Spinal cord (tissue), 9 donors: ENCODE measurements at regions not wholly inside any gene's neighbourhood (a gene's known extent, or its start where the extent isn't known, plus 50 kb on each side); places are given as distances from the start of the nearest gene placed in this dataset.

Source experiments
- DNase-seq, 6 donors: peaks; one replicate each; pipeline versions ENCODE4 v3.0.0 to v3.0.0-alpha.2; 2013 to 2015; ENCODE audit warnings: low spot score in 6 of 6, low read depth in 4 of 6
- H3K27ac ChIP-seq: one replicate; pipeline ENCODE4 v1.5.1; 2013; ENCODE audit warnings: low read depth, low read length, control low read depth
- H3K27me3 ChIP-seq: one replicate; pipeline ENCODE4 v1.6.1; 2013; ENCODE audit warnings: low read length; ENCODE audit not compliant: control insufficient read depth, insufficient read depth
- H3K36me3 ChIP-seq: one replicate; pipeline ENCODE4 v1.6.1; 2013; ENCODE audit warnings: low read length; ENCODE audit not compliant: control insufficient read depth, insufficient read depth
- H3K4me1 ChIP-seq: one replicate; pipeline ENCODE4 v1.6.1; 2013; ENCODE audit warnings: low read length; ENCODE audit not compliant: control insufficient read depth, insufficient read depth
- H3K4me3 ChIP-seq: one replicate; pipeline ENCODE4 v1.5.1; 2013; ENCODE audit warnings: low read depth, low read length, control low read depth
- H3K9me3 ChIP-seq: one replicate; pipeline ENCODE4 v1.6.1; 2013; ENCODE audit warnings: low read length; ENCODE audit not compliant: control insufficient read depth, insufficient read depth
- WGBS: methylation state at CpG from one replicate; pipeline ENCODE4 v1.1.5; 2013; ENCODE audit warnings: missing lambda C conversion rate; ENCODE audit not compliant: insufficient coverage; 5-methylcytosine and 5-hydroxymethylcytosine counted together
- donor health status: healthy.

DNA sequence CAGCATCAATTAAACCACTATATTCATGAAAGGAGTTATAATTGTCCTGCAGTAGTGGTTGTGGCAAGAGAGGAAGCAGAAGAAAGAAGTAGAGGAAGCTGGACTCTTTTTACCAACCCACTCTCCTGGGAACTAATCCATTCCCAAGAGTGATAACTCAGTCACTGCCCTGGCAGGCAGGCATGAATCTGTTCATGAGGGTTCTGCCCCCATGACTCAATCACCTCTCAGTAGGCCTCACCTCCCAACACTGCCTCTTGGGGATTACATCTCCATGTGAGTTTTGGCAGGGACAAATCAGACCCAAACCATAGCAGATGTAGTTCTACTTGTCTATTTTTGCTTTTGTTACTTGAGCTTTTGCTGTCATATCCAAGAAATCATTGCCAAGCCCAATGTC, 232.7 kb upstream of the MAP2 start:
- H3K27me3 ChIP-seq: no peaks in the 10 kb centered on the region
- H3K4me1 ChIP-seq: no peaks in the 10 kb centered on the region
- H3K9me3 ChIP-seq: no peaks in the 10 kb centered on the region
- no peak overlapping the region for H3K4me3 ChIP-seq
- no peaks in the 10 kb centered on the region for H3K36me3 ChIP-seq
- no peak for DNase-seq
- H3K27ac ChIP-seq: no peak overlapping the region

DNA sequence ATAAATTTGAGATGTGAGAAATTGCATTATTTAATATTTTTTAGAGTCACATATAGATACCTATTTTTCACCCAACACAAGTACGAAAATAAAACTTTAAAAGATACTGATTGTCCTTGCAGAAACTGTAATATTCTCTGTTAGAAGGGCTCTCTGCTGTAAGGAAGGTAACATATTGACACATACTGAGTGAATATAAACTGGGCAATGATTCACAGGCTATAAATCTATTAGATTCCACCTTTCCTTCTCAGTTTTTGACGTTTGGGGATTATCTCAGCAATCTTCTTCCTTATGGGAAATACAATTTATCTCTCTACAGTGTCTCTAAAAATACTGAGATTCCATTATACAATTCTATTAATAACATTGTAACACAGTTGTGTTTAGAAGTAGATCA, 229.1 kb upstream of the MAP2 start:
- DNase-seq: no peak
- no peaks in the 10 kb centered on the region for H3K36me3 ChIP-seq
- no peaks in the 10 kb centered on the region for H3K9me3 ChIP-seq
- no peak overlapping the region for H3K27ac ChIP-seq
- WGBS: no CpG with 5 or more reads among the region's 2 CpGs
- H3K27me3 ChIP-seq: no peaks in the 10 kb centered on the region
- H3K4me3 ChIP-seq: no peak overlapping the region
- H3K4me1 ChIP-seq: no peaks in the 10 kb centered on the region

DNA sequence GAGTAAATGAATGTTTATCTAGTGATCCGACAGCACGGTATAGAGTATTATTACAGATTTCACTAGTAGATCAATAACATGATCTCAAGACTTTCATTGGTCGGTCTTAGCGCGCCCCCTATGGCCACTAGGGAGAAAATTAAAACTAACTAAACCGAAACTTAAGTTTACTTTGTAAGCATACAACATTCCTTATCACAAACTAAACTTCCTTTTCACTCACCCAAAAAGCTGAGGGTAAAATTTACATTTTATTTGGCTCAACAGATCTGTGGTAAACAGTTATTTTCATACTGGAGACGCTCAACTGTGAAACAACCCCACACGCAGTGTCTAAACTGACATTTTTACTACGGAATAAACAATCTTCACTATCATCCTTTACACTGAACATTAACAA, 215.6 kb upstream of the MAP2 start:
- no peaks in the 10 kb centered on the region for H3K27me3 ChIP-seq
- H3K27ac ChIP-seq: no peak overlapping the region
- WGBS: 0% methylated on average over 1 of the region's 9 CpGs
- H3K4me1 ChIP-seq: no peaks in the 10 kb centered on the region
- DNase-seq: peak in 4 of 6 donors; percentile 1 to 46 (median 11)
- no peak overlapping the region for H3K4me3 ChIP-seq
- no peaks in the 10 kb centered on the region for H3K36me3 ChIP-seq
- no peaks in the 10 kb centered on the region for H3K9me3 ChIP-seq

DNA sequence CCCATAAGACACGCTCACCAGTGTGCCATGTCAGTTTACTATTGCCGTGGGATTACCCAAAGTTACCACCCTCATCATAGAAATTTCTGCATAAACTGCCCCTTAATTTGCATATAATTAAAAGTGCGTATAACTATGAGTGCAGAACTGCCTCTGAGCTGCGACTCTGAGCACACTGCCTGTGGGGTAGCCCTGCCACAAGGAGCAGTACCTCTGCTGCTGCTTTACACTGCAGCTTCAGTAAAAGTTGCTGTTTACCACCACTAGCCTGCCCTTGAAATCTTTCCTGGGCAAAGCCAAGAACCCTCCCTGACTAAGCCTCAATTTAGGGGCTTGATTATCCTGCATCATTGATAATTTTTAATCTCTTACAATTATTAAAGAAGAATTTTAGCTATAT, 213.9 kb upstream of the MAP2 start:
- WGBS: 100% methylated on average over 4 of the region's 4 CpGs
- Histone ChIP-seq H3K4me1 (no peaks in the 10 kb centered on the region), H3K36me3 (no peaks in the 10 kb centered on the region), H3K27me3 (no peaks in the 10 kb centered on the region), H3K27ac (no peak overlapping the region), H3K9me3 (no peaks in the 10 kb centered on the region), H3K4me3 (no peak overlapping the region)
- DNase-seq: no peak

DNA sequence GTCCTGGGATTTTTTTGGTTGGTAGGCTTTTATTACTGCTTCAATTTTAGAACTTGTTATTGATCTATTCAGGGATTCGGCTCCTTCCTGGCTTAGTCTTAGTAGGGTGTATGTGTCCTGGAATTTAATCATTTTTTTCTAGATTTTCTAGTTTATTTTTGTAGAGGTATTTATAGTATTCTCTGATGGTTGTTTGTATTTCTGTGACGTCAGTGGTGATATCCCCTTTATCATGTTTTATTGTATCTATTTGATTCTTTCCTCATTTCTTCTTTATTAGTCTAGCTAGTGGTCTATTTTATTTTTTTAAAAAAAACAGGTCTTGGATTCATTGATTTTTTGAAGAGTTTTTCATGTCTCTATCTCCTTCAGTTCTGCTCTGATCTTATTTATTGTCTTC, 193.3 kb upstream of the MAP2 start:
- no peaks in the 10 kb centered on the region for H3K4me1 ChIP-seq
- no CpG with 5 or more reads among the region's 2 CpGs for WGBS
- no peak overlapping the region for H3K4me3 ChIP-seq
- no peaks in the 10 kb centered on the region for H3K27me3 ChIP-seq
- no peaks in the 10 kb centered on the region for H3K36me3 ChIP-seq
- H3K9me3 ChIP-seq: no peaks in the 10 kb centered on the region
- H3K27ac ChIP-seq: no peak overlapping the region
- DNase-seq: no peak

DNA sequence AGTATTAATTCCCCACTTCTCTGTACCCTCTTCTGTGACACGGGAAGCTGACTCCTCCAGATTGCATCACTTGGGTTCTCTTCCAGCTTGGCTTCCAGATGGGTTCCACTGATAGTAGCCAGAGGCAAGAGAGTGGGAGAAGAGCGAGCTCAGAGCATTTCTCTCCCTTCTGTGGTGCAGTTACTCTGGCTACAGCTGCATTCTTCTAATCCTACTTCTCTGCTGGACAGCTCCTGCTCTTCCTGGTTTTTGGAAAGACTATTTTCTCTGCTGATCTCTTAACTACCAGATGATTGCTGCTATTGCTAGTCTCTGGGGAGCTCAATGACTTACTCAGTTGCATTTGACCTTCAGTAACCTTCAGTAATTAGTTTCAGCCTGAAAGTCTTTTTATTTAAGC, 187.5 kb upstream of the MAP2 start:
- Histone ChIP-seq H3K27ac (no peak overlapping the region), H3K9me3 (peaks cover 5% of the 10 kb centered on the region)

DNA sequence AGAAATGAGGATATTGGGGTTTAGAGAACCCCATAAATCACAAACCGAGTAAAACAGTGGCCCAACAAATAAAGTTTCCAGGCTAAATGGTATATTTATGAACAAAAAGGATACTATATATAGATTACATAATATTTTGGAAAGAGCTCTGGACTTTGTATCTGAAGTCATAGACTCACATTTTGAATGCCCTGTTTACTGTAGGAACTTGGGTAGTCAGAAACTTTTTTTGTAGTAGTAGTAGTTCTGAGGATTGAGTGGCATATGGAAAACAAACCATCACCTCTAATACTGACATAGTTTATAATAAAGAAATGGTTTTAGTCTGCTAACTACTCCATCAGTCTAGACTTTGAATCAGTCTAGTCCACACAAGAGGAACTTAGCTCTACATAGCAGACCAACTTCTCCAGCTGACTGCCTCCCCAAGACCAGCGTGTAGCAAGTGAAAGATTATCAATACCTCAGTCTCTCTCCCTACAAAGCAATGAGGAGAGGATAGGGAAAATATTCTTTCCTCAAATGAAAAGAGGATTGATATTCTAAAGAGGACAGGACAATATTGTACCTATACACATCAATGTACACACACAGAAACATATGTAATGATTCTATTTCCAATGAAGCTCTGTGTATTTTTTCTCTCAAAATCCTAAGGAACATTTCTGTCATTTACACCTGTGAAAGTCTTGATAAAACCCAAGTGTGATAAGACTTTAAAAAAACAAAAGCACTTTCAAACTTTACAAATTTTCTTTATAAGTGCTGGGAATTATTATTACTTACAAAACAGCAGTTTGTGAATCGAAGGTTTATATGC, 184.9 kb upstream of the MAP2 start:
- H3K36me3 ChIP-seq: no peaks in the 10 kb centered on the region
- H3K9me3 ChIP-seq: peaks cover 6% of the 10 kb centered on the region
- no peak overlapping the region for H3K27ac ChIP-seq
- no peak for DNase-seq
- no peaks in the 10 kb centered on the region for H3K27me3 ChIP-seq
- no peaks in the 10 kb centered on the region for H3K4me1 ChIP-seq
- WGBS: no CpG with 5 or more reads among the region's 3 CpGs
- H3K4me3 ChIP-seq: no peak overlapping the region

More for the DNA sequence above, 187.5 kb upstream of the MAP2 start:
- 57% methylated on average over 1 of the region's 2 CpGs for WGBS
- no peak overlapping the region for H3K4me3 ChIP-seq
- H3K36me3 ChIP-seq: no peaks in the 10 kb centered on the region
- no peaks in the 10 kb centered on the region for H3K27me3 ChIP-seq
- peak in 1 of 6 donors; percentile 4 for DNase-seq
- H3K4me1 ChIP-seq: no peaks in the 10 kb centered on the region

DNA sequence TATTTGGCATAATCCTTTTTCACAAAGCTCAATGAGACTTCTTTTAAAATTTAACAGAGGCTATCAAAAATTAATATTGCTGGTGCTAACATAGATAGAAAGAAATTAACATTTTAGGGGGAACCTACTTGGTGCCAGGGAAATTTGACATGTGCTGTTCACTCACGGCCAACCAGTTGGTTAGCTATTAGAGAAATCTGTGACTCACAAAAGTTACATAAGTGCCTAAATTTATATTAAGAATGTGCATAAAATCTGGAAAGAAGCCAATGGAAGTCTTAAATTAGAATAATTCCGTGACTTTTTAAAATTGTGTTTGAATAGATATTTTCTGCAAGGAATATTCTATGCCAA, 184.3 kb upstream of the MAP2 start:
- Histone ChIP-seq H3K27ac (no peak overlapping the region), H3K27me3 (no peaks in the 10 kb centered on the region), H3K36me3 (no peaks in the 10 kb centered on the region), H3K4me3 (no peak overlapping the region), H3K4me1 (no peaks in the 10 kb centered on the region), H3K9me3 (peaks cover 6% of the 10 kb centered on the region)
- DNase-seq: no peak
- WGBS: no CpG with 5 or more reads among the region's 2 CpGs

DNA sequence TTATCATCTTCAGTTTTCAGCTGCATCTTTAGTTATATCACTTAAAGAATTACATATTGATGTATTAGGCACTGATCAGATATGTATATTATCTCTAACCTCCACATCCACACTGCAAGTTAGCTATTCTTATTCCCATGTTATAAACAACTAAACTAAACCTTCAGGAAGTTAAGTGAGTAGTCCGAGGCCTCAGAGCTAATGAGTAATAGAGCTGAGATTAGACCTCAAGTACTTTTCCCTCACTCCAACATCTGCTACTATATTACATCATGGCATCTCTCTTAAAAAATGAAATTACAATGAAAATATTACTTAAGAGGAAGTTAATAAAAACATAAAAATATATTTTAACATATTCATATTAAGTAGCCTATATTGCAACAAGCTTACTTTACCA, 183.6 kb upstream of the MAP2 start:
- Histone ChIP-seq H3K36me3 (no peaks in the 10 kb centered on the region), H3K4me3 (no peak overlapping the region), H3K4me1 (no peaks in the 10 kb centered on the region), H3K27ac (no peak overlapping the region), H3K27me3 (no peaks in the 10 kb centered on the region), H3K9me3 (peaks cover 6% of the 10 kb centered on the region)
- no CpG with 5 or more reads among the region's 1 CpG for WGBS
- no peak for DNase-seq

DNA sequence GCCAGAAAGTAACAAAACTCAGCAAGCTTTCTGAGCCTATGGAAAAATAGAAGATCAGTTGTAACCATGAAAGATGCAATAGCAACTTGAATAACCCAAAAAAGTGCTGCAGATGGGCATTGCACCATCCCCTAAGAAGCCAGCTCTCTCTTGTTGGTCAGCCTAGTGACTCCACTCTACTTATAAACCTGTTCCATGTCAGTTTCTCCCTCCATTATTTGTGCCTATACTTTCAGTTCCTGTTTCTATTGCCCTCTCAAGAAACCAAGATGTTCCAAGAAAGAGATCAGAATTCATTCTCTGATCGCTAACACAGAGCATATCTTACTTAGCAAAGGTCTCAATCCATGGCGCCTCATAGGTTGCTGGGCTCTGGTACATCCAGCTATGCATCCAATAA, 170.3 kb upstream of the MAP2 start:
- DNase-seq: no peak

More for the DNA sequence above, 170.3 kb upstream of the MAP2 start:
- Histone ChIP-seq H3K4me3 (no peak overlapping the region), H3K27ac (no peak overlapping the region), H3K4me1 (no peaks in the 10 kb centered on the region), H3K36me3 (no peaks in the 10 kb centered on the region), H3K9me3 (no peaks in the 10 kb centered on the region), H3K27me3 (no peaks in the 10 kb centered on the region)
- 38% methylated on average over 1 of the region's 2 CpGs for WGBS
